DMS114 treated with DMSO at 0.1 percent for 48 hours (cell line): ENCODE measurements at regions not wholly inside any gene's neighbourhood (a gene's known extent, or its start where the extent isn't known, plus 50 kb on each side); places are given as distances from the start of the nearest gene placed in this dataset.
"Not testable (repeated sequence)": the region's sequence is repeated elsewhere in the genome, so short reads cannot be mapped to it uniquely, and the experiment has no call there.

ENCODE experiments used
- DNase-seq: peaks from one replicate; lab custom pipeline; 2025; ENCODE audit not compliant: unreplicated experiment; lab: John Stamatoyannopoulos, UW

DNA sequence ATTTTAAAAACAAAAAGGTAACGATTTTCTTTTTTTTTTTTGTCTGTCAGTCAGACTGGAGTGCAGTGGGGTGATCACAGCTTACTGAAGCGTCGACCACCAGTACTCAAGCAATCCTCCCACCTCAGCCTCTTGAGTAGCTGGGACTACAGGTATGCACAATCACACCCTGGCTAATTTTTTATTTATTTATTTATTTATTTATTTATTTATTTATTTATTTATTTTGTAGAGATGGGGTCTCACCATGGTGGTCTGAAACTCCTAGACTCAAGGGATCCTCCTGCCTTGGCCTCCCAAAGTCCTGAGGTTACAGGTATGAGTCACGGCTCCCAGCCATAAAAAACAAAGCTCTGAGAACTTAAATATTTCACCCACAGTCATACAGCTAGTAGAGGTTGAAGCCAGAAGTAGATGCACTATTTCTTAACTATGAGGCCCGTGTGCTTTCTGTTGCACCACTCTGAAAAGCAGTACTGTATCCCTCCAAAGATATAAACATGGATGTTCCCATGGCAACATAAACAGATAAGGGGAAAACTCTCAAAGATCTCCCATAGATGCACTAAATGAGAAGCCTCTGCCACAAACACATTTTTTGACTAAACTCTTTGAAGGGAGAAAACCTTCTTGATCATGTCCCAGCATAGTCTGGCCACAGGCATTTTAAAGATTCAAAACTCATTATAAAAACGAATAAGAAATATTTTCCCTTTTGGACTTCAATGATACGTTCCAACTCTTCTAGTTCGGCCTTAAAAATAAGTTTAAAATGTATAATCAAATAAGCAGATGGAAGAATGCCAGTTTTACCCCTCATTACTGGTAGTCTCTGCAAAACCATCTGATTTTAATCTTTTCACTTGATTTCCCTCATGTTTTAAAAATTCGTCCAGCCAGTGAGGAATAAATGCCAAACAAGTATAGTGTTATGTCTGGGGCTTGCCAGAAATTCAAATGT, 162.3 kb upstream of the ARHGEF26 start:
- DNase-seq, result no peak

DNA sequence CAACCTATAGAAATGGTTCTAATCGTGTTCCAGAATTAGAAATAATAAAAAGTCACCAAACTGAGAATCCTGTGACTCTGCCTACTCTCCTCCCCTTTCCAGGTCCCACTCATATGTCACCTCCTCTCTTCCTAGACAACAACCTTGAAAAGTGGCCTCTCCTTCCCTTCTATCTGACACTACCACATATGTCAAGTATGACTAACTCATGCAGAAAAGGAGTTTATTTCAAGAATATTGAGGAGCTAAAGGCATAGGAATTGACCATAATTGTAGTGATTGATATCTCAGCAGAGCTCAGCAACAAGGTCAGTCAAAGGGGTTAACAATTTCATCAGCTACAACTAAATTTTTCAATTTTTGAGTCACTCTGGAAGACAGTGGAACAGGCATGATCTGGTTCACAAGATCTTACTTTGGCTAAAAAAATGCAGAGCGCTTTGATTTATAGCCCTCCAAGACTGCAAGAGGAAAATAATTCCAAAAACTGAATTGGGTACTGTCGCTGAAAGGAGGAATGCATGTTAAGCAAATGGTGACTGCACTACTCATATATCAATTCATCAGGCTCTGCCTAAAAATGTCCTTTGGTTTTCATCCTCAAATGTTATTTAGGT, 160.6 kb upstream of the ARHGEF26 start:
- no peak for DNase-seq

DNA sequence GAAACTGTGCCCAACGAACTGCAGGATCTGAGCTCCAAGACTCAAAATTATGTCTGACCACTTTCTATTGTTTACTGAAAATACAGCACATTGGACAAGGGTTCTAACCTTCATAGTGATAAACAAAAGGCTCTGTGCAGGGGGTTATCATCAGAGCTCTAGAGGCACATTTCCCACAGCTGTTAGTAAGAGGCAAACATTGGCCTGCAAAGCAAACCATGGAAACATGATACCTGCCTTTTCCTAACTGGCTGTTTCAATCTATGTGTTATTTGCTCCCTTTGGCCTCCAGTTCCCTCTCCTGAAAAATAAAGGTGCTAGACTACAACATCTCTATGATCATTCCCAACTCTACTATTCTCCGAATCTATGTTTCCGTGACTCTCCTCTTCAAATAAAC, 159.7 kb upstream of the ARHGEF26 start:
- no peak for DNase-seq

DNA sequence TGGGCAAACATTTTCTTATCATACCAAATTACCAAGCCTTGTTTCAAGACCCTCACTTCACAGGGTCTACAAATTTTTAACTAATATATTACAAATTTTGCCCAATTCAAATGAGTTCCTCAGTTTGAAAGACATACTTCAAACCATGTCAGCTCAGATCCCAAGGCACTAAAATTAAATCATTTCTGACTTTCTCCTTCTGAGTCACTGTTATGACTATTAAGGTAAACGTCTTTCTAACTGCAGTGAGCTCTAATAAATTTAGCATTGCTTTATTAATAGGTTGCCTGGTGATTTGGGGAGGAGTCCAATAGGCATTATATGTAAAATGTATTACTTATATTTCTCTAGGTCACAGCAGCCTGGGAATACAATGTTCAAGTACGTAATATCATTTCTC, 158.2 kb upstream of the ARHGEF26 start:
- no peak for DNase-seq

DNA sequence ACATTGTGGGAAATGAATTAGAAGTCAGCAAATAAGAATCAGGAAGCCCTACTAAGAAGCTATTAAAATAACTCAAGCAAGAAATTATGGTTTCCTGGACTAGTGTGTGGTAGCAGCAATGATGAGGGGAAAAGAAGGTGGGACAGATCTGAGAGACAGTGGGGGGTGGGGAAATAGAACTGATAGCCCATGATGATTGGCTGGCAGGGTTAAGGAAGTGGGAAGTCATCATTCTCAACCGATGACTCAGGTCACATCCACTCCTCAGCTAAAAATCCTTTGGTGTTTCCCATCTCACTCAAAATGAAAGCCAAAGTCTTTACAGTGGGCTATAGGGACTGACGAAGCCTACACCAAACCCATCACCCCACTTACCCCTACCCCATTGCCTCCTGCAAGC, 153.9 kb upstream of the ARHGEF26 start:
- no peak for DNase-seq

DNA sequence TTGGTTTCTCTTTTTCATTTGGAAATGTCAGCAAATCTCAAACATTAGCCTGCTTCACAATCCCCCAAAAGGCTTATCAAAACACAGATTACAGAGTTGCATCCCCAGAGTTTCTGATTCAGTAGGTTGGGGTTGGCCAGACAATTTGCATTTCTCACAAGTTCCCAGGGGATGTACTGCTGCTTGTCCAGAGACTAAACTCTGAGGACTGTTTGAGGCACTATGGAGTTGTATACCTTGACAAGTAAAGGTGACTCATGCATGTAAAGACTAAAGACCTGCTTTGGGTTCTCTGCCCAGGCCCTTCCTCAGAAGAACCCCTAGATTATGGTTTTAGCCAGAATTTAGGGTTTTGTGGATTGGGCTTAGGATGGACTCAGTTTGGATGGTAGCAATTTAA, 151.1 kb upstream of the ARHGEF26 start:
- DNase-seq, result no peak

DNA sequence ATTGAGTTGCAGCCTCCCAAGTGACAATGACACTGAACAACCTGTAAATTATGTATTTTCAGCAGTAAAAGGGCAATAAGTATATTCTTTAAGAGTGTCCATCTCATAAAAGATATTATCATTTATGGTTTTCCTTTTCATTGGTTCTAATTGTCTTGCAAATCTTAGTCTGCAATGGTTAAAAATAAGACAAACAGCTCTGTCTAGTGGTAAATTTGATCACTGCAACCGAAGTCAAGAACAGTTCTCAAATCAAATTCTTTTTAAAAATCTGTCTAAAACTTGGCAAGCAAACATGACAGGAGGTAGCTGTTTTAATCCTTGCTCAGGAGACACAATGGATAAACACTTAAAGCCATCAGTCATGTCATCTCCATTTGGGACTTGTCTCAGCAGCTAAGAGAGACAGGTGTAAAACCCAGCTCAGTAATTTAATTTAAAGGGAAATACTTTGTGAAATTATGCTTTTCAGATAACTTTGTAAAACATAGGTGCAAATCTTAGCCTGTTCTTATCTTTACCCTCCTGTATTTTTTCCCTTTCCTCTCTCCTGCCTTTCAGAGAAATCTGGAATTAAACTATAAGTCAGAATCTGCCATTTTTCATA, 150.3 kb upstream of the ARHGEF26 start:
- DNase-seq, result no peak

DNA sequence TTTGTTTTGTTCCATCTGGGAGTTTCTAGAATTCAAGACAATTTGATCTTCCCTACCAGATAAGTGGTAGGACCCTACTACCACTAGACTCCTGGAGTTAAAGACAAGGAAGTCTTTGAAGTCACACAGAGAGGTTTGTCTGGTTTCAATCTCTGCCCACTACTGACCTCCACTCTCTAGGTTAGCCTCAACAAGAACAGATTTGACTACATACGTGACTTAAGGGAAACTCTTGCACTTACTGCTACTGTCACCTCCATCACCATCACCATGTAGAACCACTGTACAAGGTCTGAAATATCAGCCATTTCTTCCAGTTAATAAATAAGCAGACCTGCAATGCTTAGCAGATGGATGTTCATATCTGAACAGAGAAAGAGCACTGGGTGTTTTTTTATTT, 148.3 kb upstream of the ARHGEF26 start:
- no peak for DNase-seq

DNA sequence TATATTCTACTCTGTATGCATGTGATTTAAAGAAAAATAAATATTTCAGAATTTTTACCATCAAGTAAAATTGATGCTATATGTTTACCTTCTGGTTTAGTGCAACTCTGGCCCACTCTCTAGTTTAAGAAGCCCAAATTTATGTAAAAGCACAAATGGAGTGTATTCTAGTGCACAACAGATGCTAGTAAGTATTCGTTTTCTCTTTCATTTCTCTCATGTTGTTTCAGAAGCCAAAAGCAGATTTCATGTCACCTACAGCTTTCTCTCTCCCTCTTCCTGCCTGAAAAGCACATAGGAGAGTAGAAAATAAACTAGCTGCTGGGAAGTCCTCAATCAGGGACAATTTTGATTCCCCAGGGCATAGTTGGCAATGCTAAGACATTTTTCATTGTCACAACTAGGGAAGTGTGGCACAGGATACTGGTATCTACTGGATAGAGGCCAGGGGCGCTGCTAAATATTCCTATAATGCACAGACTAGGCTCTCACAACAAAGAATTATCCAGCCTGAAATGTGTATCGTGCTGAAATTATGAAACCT, 147.4 kb upstream of the ARHGEF26 start:
- no peak for DNase-seq

DNA sequence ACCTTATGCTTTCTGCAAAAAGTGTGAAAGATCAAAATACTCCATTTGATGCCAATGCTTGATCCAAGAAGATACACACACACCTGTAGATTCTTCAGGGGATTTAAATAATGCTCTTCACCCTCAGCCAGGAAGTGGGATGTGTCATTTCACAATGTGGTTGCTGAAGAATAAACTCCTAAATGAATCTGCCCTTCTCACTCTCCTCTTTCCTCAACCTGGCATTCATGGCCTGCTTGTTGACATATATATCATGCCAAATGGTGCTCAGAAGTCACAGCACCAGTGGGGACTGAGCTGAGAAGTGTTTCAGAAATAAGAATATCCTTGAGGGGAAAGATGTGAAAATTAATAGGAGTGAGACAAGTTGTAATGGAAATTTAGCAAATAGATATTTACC, 146.6 kb upstream of the ARHGEF26 start:
- DNase-seq, result no peak

DNA sequence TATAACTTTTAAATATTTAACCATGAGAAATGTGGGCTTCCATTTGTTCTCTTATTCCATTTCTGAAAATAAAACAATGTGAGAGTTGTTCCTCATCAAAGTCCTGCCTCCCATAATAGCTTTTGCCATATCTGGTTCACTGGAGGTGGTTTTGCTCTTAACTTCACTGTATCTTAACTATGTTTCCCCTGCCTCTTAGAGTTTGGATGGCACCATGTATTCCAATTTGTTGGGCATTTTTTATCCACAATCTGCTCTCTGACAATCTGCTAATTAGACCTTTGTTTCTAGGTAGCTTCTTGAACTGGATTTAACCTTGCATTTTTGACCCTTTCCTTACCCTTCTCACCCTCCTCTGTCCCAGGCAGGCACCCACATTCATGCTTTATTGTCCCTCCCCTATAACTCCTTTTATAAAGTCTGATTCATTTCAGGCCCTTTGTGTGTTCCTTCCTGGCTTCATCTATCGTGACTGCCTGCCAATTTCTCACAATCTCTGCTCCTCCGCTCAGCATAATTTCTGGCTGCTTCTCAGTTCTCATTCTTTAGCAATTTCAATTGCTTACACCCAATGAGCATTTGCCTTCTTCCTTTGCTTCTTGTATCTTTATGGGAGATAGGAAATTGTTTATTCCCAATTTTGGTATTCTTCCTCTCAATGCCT, 144.2 kb upstream of the ARHGEF26 start:
- no peak for DNase-seq

DNA sequence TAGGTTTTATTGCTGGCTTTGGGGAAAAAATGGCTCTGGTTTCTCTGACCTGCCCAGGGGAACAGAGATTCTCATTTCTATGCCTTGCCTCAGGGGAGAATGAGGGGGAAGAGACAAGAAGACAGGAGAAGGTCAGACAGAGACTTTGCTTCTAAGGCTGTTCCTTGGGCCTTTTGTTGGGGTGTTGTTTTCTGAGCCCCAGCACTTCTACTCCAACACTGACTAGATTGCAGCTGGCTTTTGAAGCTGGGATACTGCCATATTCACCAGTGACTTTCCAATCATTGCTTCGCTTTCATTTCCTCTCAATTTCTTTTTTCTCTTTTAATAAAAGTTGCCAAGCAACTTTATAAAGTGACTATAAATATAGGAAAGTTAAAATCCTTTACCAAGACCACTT, 143.2 kb upstream of the ARHGEF26 start:
- no peak for DNase-seq

DNA sequence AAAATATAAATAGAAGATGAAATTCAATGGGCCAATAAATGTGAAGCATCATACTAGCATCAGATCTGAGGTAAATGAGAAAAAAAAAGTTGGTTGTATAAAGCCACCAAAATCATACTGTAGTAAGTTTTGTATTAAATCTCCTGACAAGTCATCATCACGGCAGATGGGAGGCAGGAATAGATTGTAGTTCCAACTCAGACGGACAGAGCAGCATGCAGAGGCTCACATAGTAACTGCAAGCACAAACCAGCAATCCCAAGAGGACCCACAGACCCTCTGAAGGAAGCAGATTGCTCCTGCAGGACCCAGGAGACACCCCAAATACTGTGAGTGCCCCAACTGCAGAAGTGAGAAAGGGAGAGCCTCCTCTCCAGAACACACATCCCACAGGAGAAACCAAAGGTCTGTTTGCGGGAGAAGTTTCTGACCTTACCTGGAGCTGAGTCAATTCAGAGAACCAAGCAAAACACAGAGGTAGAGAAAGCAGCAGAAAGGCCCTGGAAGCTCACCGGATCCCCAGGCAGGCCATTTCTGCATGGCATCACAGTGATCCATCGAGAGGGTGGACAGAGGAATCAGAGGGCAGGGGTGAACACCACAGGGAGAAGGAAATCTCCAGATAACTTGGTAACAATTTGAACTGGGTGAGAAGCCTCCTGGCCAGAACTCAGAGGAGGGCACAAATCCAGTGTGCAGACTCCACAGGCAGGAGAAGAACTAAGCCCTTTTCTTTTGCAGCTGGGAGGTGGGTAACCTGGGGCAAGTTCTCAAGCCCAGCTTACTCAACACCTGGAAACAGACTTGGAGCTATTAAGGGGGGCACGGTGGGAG, 141.6 kb upstream of the ARHGEF26 start:
- no peak for DNase-seq

DNA sequence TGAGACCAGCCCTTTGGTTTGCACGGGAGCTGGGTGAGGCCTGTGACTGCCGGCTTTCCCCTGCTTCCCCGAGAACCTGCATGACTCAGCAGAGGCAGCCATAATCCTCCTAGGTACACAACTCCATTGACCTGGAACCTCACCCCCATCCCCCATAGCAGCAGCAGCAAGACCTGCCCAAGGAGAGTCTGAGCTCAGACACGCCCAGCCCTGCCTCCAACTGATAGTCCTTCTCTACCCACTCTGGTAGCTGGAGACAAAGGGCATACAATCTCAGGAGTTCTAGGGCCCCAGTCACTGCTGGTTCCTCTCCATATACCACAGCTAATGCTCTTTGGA, 141.0 kb upstream of the ARHGEF26 start:
- DNase-seq, result no peak

DNA sequence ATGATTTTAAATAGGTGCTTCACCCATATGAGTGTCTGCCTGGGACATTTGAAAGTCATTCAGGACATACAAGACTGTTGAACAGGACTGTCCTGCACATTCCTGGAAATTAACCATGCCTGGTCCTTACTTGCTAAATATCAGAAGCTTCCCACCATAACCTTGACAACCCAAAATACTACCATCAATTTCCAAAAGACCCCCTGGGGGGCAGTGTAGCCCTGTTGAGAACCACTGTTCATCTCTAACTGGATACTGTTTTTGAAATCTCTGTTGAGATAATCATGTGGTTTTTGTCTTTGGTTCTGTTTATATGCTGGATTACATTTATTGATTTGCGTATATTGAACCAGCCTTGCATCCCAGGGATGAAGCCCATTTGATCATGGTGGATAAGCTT, 123.8 kb upstream of the ARHGEF26 start:
- DNase-seq, result not testable (repeated sequence)

DNA sequence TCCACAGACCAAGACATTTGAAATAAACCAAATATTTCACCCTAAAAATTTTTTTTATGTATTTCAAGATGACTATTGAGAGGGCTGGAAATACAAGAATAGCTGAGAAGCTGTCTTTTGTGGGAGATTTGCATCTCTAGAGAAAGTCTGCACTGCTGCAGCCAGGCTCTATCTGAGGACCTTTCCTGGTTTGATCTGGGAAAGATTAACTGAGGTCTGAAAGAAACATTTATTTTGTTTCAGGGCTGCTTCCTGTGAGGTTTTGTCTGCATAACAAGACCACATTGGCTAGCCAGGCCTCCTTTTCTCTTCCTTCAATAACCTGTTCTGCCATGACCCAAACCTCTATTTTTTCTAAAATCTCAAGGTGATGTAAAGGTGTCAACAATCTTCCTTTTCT, 117.5 kb upstream of the ARHGEF26 start:
- DNase-seq, result no peak

DNA sequence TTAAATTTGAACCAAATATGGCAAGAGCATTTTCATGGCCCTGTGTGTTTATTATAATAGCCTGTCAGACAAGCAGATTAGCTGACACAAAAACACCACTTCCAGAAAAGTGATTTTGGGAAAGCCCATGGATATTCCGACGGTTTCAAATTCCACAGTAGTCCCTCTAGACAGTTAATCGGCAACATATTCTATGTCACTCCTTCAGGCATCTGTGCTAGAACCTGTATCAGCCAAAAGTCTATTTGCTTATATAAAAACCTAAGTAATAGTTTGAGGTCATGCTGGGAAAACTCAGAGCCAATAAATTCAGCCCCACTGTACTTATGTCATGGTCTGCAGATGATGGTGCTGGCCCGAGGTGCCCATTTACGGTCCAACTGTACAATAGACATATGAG, 110.2 kb upstream of the ARHGEF26 start:
- DNase-seq, result no peak

DNA sequence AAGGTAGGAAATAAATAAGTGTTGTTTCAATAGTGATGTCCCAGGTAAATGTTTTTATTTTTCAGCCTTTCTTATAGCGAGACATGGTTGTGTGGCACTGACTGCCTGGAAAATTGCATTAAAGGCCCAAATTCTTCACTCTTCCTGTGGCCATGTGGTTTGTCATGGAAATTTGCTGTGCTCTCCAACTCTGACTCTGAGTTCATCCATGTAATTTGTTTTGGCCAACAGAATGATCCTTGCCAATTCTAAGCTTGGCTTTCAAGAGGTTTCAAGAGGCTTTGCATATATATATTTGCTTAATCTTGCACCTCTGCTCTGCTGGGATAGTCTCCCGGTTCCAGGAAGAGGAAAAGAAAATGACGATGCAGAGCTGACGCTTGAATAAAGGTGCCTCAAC, 107.5 kb upstream of the ARHGEF26 start:
- no peak for DNase-seq

DNA sequence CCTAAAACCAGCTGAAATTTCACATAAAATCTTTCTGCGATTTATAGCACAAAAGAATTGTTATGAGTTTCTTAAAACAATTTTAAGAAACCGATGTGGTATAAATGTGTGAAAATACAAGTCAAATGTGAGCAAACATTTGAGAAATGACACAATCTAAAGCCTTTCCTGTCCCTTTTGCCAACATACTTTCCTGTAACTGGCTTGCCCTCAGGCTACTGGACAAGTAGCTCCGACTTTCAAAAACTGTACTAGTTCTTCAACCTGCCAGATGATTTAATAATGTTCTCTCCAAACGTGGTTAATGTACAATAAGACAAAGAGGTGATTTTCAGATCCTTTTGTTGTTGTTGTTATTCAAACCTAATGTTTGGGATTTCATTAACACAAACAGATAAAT, 105.9 kb upstream of the ARHGEF26 start:
- DNase-seq, result no peak

DNA sequence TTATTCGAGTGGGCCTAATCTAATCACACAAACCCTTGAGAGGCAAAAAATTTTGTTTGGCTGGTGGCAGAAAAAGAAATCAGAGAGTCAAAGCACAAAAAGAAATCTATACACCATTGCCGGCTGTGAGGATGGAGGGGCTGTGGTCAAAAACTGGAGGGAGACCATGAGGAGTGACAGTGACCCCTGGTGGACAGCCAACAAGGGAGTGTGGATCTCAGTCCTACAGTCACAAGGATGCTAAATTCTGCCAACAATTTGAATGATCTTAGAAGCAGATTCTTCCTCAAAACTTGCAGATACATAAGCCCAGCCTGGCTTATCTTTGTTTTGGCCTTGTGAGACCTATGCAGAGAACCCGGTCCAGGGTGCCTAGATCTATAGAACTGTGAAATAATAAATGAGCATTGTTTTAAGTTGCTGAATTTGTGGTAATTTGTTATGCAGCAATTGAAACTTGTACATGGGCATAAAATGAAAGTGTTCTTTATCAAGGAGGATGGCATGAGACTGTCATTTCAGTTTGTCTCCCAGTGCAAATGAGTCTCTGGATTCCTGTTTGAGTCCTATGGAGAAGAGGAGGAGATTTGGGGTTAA, 103.0 kb upstream of the ARHGEF26 start:
- peak; percentile 4 for DNase-seq
